GM19043 (cell line): ENCODE measurements at regions not wholly inside any gene's neighbourhood (a gene's known extent, or its start where the extent isn't known, plus 50 kb on each side); places are given as distances from the start of the nearest gene placed in this dataset.
"Not testable (repeated sequence)": the region's sequence is repeated elsewhere in the genome, so short reads cannot be mapped to it uniquely, and the experiment has no call there.

Experiments used
- ATAC-seq: cut with Tn5 transposase; IDR thresholded peaks from one replicate; pipeline ENCODE4 v1.9.1; 2021; ENCODE audit warnings: low read depth; ENCODE audit not compliant: unreplicated experiment

DNA sequence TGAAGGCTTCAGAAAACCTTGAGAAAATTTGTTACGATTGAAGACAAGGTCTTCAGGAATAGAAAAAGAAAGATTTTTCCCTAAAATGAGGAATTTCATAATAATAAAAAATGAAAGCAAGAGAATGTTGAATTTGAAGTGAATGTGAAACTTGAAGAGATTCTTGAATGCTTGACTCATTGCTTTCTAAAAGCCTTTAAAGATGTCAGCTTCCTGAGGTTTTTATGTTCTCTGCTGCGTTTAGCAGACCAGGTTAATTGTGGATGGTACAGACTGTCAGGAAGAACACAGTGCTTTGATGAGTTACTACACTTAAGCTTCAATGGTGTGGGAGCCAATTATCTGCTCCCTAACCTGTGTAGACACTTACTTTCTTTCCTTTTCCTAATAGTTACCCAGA lies 96.3 kb upstream of the FNDC3A start:
- no peak for ATAC-seq

DNA sequence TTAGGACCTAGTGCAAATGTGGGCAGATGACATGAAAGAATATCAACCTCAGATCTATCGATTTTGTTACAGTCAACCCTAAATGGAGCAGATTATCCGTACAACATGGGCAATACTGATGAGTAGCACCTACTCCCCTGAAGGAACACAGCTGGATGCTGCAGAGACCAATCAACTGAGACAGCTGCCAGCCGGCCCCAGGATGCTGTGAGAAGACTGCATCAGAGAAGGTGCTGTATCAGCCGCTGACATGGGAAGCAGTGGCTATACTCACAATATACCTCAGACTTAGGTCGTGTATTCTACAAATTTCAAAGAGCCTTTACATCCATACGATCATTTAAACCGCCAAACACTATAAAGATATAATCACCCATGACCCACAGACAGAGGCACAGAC lies 95.9 kb upstream of the FNDC3A start:
- no peak for ATAC-seq

DNA sequence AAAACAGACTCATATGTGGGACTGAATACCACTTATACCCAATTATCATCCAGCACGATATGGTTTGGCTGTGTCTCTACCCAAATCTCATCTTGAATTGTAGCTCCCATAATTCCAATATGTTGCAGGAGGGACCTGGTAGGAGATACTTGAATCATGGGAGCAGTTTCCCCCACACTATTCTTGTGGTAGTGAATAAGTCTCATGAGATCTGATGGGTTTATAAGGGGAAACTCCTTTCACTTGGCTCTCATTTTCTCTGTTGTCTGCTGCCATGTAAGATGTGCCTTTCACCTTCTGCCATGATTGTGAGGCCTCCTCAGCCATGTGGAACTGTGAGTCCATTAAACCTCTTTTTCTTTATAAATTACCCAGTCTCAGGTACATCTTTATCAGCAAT lies 91.9 kb upstream of the FNDC3A start:
- not testable (repeated sequence) for ATAC-seq

GRCh38 chr13:48885027-48885395 lies 90.7 kb upstream of the FNDC3A start:
- ATAC-seq = no peak

DNA sequence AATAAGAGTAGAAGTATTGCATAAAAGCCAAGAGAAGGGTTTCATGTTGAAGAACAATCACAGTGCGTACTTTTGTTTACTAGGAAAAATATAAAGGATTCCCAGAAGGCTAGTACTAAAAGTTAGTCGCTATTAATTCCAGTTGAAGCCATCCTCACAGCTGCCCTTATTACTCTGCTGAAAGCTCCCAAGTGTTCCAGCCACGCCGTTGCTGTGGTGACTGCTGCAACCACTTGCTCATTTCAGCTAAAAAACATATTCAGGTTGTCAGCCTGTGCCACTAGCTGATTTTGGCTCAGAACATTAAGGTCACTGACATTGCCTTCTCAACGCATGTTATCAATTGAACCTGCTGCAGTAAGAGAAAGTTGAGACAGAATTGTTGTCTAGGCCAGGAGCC lies 87.1 kb upstream of the FNDC3A start:
- ATAC-seq = no peak

DNA sequence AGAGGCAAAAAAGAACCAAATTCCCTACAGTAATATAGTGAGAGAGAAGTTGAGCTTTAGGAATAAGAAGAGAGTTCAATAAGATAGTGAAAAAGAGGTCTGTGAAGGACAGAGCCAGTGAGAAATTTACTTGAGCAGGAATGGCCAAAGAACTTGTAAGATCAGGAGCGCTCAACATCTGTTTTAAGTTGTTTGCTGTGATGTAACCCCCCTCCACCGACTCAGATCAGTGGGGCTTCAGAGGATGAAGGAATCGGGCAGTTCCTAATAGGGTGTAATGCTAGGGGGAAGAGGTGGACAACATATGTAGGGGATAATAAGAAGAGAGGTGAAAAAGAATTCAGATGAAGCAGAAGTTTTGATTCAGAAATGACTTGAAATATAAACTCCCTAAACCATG lies 85.3 kb upstream of the FNDC3A start:
- no peak for ATAC-seq

GRCh38 chr13:48891586-48891985 lies 84.1 kb upstream of the FNDC3A start:
- ATAC-seq = no peak

DNA sequence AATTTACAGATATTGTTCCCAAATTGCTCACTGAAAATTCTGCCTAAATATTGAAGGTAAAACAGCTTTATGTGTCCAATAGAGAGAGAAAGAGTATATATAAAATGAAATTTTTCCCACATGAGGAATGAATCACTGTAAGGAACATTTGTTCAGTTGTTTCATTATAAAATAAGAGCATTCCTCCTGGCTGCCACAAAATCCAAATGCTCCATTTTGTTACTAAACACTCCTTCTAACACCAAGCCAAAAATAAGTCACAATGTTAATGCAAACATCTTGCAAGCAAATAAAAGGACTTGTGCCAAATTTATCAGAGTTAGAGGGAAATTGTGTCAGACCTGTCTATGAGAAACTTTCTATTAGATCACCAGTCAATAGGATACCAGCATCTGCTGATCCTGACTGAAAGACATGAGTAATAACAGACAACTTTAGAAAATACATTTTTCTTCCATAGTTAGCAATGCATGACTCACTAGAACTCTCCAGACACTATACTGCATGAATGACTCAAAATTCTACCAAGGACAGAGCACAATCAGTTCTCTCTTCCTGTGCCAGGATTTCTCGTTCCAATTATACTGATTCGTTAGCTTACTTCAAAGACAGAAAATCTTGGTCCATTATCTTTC lies 83.5 kb upstream of the FNDC3A start:
- peak; percentile 66 for ATAC-seq

DNA sequence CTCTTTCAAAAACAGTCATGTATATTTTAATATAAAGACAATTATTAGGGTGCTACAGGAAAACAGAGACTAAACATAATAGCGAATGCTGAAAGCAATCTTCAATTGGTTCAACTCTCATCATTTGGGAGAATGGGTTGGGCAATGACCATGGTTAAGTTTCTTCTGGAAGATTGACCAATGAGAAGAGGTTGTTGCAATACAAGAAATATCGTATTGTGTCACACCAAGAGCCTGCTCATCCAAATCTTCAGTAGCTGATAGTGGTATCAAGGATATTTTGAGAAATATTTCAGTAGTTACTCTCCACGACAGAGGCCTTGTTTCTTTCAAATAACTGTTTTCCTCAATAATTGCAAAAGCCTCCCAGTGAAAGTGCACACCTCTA lies 83.0 kb upstream of the FNDC3A start:
- ATAC-seq = no peak

DNA sequence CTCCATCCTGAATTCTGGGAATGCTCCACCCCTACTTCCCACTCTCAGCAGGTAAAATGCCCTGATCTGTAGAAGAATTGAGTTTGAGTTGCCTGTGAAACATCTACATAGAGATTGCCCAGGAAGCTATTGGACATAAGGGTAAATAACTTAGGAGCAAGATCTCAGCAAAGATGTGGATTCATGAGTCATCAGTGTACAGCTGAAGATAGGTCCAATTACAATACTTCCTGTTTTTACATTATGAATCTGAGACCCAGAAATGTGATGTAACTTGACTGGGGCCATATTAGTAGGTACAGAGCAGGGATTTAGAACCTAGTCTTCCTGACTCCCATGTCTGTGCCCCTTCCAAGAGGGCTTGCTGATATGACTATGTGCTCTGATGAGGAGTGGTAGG lies 79.4 kb upstream of the FNDC3A start:
- no peak for ATAC-seq

GRCh38 chr13:48901781-48902180 lies 73.9 kb upstream of the FNDC3A start:
- ATAC-seq = no peak

DNA sequence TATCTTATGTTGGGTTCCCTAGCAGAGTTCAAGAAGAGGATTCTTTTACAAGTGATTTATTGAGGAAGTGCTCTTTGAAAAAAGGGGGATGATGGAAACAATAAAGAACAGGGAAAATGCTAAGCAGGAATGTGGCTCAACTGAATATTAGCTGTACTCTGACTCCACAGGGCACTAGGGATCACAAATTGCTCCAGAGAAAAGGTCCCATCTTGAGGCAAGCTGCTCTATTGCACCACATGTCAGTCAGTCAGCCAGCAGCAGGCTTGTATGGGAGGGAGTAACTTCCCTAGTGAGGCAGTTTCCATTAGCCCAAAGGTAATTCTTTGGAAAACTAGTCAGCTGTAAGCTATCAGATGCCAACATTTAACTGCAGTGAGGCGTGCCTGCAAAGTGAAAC lies 73.3 kb upstream of the FNDC3A start:
- ATAC-seq = no peak

DNA sequence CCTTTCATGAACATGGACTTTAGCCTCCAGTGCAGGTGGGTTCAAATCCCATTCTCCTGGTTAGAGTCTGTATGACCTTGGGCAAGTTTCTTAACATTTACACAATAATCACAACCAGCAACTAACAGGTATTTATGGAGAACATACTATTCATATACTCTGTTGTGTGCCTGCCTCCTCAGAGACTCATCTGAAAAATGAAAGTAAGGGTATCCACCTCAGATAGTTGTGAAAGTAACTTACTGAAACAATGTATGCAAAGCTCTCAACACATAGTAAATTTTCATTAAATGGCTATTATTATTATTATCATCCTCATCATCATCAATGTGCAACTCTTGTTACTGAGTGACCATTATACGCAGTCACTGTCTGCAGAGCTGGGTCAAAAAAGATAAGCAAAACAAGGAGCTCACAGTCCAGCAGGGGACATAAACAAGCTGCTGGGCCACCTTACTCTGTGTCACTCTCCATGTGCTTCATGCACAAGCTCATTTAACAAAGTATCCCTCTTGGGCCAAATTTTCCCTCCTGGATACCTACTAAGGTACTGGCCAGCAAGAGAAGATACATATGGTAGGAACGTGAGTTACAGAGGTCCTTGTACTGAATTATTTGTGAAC lies 70.9 kb upstream of the FNDC3A start:
- no peak for ATAC-seq

DNA sequence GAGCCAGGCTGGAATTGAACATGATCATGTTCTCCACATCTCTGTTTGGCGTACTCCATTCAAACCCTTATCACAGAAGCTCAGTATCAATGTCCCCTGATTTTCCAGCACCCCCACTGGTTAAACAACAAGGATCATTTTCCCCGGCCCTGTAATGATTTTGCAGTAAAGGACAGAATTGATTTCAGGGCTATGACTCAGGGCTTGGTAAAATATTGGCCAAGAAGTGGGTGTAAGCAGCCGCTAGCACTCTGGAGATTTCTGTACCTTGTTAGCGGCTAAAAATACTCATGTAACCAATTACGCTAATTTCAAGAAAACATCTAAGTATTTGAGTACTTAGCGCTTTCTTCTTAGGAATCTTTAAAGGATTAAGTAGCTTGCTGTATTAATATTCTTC lies 69.5 kb upstream of the FNDC3A start:
- ATAC-seq = no peak

DNA sequence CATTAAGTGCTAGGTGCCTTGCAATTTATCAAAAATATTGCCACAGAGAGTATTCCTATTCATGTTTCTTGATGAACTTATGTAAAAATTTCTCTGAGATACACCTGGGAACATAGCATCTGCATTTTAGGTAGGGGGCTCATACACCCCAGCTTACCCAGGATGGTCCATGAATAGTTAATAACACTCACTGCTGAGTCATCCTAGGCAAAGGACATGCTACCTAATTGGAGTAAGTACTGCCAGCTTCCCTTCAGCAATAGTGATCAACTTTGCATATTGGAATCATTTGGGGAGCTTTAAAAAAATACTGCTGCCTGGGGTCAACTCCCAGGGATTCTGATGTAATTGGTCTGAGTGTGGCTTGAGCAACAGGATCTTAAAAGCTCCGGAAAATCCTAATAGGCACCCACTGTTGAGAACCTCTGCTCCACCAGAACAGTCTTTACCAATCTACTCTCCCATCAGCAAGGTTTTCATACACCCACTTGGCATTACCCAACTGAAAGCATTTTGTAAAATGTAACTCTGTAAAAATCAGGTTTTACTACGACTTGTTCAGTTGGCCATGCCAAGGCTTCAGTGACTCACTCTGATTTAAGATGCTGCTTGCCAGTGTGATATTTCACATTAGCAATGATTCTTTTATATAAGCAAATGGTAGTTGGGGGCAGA lies 67.2 kb upstream of the FNDC3A start:
- ATAC-seq = no peak

- ATAC-seq = no peak
Measured at GRCh38 chr13:48909056-48909389, 66.7 kb upstream of the FNDC3A start.

GRCh38 chr13:48910686-48911085 lies 65.0 kb upstream of the FNDC3A start:
- no peak for ATAC-seq

GRCh38 chr13:48919751-48920150 lies 56.0 kb upstream of the FNDC3A start:
- no peak for ATAC-seq

GRCh38 chr13:48920730-48921129 lies 55.0 kb upstream of the FNDC3A start:
- ATAC-seq = no peak

- ATAC-seq = no peak
Measured at GRCh38 chr13:48923376-48923775, 52.3 kb upstream of the FNDC3A start.

DNA sequence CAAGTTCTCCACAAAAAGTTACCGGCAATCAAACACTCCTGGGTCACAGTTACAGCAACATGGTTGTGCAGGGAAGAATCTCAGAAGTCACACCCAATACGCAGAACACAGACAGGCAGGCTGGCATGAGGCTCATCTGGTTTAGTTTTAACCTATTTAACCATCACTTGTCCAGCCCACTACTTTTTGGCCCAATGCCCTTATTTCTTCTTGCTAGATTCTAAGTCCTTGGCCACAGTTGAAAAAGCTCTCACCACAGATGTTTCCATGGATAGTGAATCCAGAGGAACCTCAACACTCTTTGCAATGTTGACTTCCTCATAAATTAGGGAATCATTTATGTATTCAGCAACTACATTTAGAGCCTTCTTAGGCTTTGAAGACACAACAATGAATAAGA lies 50.7 kb upstream of the FNDC3A start:
- ATAC-seq = no peak
